Astrocyte of the cerebellum (primary cell): ENCODE measurements at regions not wholly inside any gene's neighbourhood (a gene's known extent, or its start where the extent isn't known, plus 50 kb on each side); places are given as distances from the start of the nearest gene placed in this dataset.
A peak's percentile ranks its signal among the peaks of the same experiment; 100 is the strongest.
"Not testable (repeated sequence)": the region's sequence is repeated elsewhere in the genome, so short reads cannot be mapped to it uniquely, and the experiment has no call there.

Experiments
- DNase-seq: peaks from one replicate; pipeline ENCODE4 v3.0.0-alpha.2; 2011; ENCODE audit warnings: low read depth
- H3K4me3 ChIP-seq: 2 replicates; pipeline ENCODE4 v1.5.1; 2011; ENCODE audit warnings: mild to moderate bottlenecking, low read depth, low read length, moderate library complexity
- CTCF ChIP-seq: IDR thresholded peaks from 2 replicates; pipeline ENCODE4 v1.5.1; 2012; ENCODE audit warnings: low read length, low read depth, moderate library complexity, mild to moderate bottlenecking; ENCODE audit errors: missing control alignments
- in situ Hi-C: cut with HindIII; loops from 2 replicates; pipeline ENCODE4 v1.10.0; 2017; ENCODE audit warnings: low sequenced_read_pairs

- TF ChIP-seq CTCF = no peak
- in situ Hi-C loops = no loop called here
- no peak for DNase-seq
Observed at GRCh38 chr3:34090876-34091275, 292.4 kb downstream of the PDCD6IP start.

GRCh38 chr3:34094280-34094679 lies 295.9 kb downstream of the PDCD6IP start:
- H3K4me3 ChIP-seq, DNase-seq, in situ Hi-C loops: not testable (repeated sequence)

More at GRCh38 chr3:34090876-34091275, 292.4 kb downstream of the PDCD6IP start:
- no peak overlapping the region for H3K4me3 ChIP-seq

- DNase-seq = no peak
- no peak overlapping the region for H3K4me3 ChIP-seq
- TF ChIP-seq CTCF = no peak
- in situ Hi-C loops = no loop called here
Observed at GRCh38 chr3:34102288-34102687, 303.9 kb downstream of the PDCD6IP start.

- TF ChIP-seq CTCF = no peak
- in situ Hi-C loops = no loop called here
- DNase-seq = no peak
- no peak overlapping the region for H3K4me3 ChIP-seq
Observed at GRCh38 chr3:34106379-34106778, 307.9 kb downstream of the PDCD6IP start.

- in situ Hi-C loops = no loop called here
- H3K4me3 ChIP-seq = no peak overlapping the region
- TF ChIP-seq CTCF = peak; percentile 36
- DNase-seq = peak; percentile 3
Observed at GRCh38 chr3:34106879-34107278, 308.4 kb downstream of the PDCD6IP start.

GRCh38 chr3:34107669-34108068 lies 309.2 kb downstream of the PDCD6IP start:
- no peak for TF ChIP-seq CTCF

GRCh38 chr3:34109021-34109420 lies 310.6 kb downstream of the PDCD6IP start:
- TF ChIP-seq CTCF = no peak
- H3K4me3 ChIP-seq = no peak overlapping the region
- DNase-seq = no peak
- in situ Hi-C loops = no loop called here

More at GRCh38 chr3:34107669-34108068, 309.2 kb downstream of the PDCD6IP start:
- no peak for DNase-seq
- H3K4me3 ChIP-seq = no peak overlapping the region
- in situ Hi-C loops = no loop called here
